Stimulated activated CD4-positive, alpha-beta T cell treated with anti-CD3 and anti-CD28 coated beads, TNF-alpha, amount 100 ng/mL, for 48 hours (primary cell): ENCODE measurements at regions not wholly inside any gene's neighbourhood (a gene's known extent, or its start where the extent isn't known, plus 50 kb on each side); places are given as distances from the start of the nearest gene placed in this dataset.

Experiments
- DNase-seq, 3 donors: peaks; one replicate each; pipeline ENCODE4 v3.0.0-alpha.2; 2020; ENCODE audit warnings: low read depth in 3 of 3

GRCh38 chr2:52940101-52940500 lies 827.5 kb upstream of the CHAC2 start:
- no peak for DNase-seq

GRCh38 chr2:52939250-52939649 lies 828.4 kb upstream of the CHAC2 start:
- no peak for DNase-seq

- no peak for DNase-seq
Observed at GRCh38 chr2:52936029-52936428, 831.6 kb upstream of the CHAC2 start.

GRCh38 chr2:52934920-52935640 lies 832.5 kb upstream of the CHAC2 start:
- no peak for DNase-seq

GRCh38 chr2:52934323-52934898 lies 833.2 kb upstream of the CHAC2 start:
- DNase-seq: no peak

- no peak for DNase-seq
Observed at GRCh38 chr2:52933878-52934277, 833.7 kb upstream of the CHAC2 start.

- no peak for DNase-seq
Observed at GRCh38 chr2:52931660-52932059, 835.9 kb upstream of the CHAC2 start.

- no peak for DNase-seq
Observed at GRCh38 chr2:52929412-52929811, 838.2 kb upstream of the CHAC2 start.

GRCh38 chr2:52919673-52920072 lies 847.9 kb upstream of the CHAC2 start:
- no peak for DNase-seq

- DNase-seq: no peak
Observed at GRCh38 chr2:52918551-52918950, 849.1 kb upstream of the CHAC2 start.

- no peak for DNase-seq
Observed at GRCh38 chr2:52916981-52917380, 850.6 kb upstream of the CHAC2 start.

- DNase-seq: no peak
Observed at GRCh38 chr2:52904355-52904891, 863.2 kb upstream of the CHAC2 start.

- DNase-seq: no peak
Observed at GRCh38 chr2:52897511-52898044, 870.0 kb upstream of the CHAC2 start.

GRCh38 chr2:52895726-52896340 lies 871.8 kb upstream of the CHAC2 start:
- DNase-seq: no peak

GRCh38 chr2:52886556-52886955 lies 881.0 kb upstream of the CHAC2 start:
- DNase-seq: no peak

GRCh38 chr2:52884761-52885352 lies 882.7 kb upstream of the CHAC2 start:
- no peak for DNase-seq

- no peak for DNase-seq
Observed at GRCh38 chr2:52882974-52883373, 884.6 kb upstream of the CHAC2 start.

- no peak for DNase-seq
Observed at GRCh38 chr2:52881606-52882005, 886.0 kb upstream of the CHAC2 start.

- DNase-seq: no peak
Observed at GRCh38 chr2:52880872-52881271, 886.7 kb upstream of the CHAC2 start.

GRCh38 chr2:52879561-52879960 lies 888.0 kb upstream of the CHAC2 start:
- no peak for DNase-seq

- DNase-seq: no peak
Observed at GRCh38 chr2:52877703-52878102, 889.9 kb upstream of the CHAC2 start.

GRCh38 chr2:52874466-52875106 lies 893.0 kb upstream of the CHAC2 start:
- no peak for DNase-seq
